ENCODE measurements at regions not wholly inside any gene's neighbourhood (a gene's known extent, or its start where the extent isn't known, plus 50 kb on each side); places are given as distances from the start of the nearest gene placed in this dataset.

DNA sequence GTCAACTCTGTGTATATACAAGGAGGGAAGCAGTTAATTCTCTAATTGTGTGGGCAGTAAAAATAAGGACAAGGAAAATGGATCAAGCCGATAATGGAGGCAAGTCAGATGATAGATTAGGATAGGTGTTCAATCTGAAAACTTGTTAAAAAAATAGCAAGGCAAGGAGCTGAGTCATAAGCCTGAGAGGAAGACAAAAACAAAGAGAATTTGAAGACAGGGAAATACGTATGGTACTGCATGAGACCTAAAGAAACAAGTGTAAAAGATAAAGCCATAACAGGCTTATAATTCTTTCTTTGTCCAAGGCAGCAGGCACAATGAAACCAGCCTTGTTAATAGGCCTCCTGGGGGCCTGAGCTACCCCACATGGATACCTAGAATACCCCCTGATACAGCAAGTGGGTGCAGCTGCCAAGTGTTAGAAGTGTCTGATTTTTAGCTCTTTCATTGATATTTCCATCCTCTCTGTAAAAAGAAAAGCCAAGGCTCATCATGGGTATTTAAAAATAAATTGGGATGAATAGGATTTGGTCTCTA lies 1570.6 kb upstream of the LRRTM3 start:
- no peak for TF ChIP-seq CREB1 (CRISPR knock-in tag; IDR thresholded peaks at IDR 0.05; ENCODE audit: low read depth)
- TF ChIP-seq, protein P1, sequence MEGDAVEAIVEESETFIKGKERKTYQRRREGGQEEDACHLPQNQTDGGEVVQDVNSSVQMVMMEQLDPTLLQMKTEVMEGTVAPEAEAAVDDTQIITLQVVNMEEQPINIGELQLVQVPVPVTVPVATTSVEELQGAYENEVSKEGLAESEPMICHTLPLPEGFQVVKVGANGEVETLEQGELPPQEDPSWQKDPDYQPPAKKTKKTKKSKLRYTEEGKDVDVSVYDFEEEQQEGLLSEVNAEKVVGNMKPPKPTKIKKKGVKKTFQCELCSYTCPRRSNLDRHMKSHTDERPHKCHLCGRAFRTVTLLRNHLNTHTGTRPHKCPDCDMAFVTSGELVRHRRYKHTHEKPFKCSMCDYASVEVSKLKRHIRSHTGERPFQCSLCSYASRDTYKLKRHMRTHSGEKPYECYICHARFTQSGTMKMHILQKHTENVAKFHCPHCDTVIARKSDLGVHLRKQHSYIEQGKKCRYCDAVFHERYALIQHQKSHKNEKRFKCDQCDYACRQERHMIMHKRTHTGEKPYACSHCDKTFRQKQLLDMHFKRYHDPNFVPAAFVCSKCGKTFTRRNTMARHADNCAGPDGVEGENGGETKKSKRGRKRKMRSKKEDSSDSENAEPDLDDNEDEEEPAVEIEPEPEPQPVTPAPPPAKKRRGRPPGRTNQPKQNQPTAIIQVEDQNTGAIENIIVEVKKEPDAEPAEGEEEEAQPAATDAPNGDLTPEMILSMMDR (conservative IDR thresholded peaks at IDR 0.05; ENCODE audit: low read depth in 2 of 2): no peak
- TF ChIP-seq EZH2 (IDR thresholded peaks at IDR 0.05; ENCODE audit: low read depth, unreplicated experiment): no peak
